GM12878 (cell line): ENCODE measurements at regions not wholly inside any gene's neighbourhood (a gene's known extent, or its start where the extent isn't known, plus 50 kb on each side); places are given as distances from the start of the nearest gene placed in this dataset.

Experiments
- BACH1 ChIP-seq: fragments of 450-650 bp; IDR thresholded peaks from 2 replicates; pipeline ENCODE4 v1.6.1; 2017; ENCODE audit warnings: mild to moderate bottlenecking, borderline replicate concordance
- BRCA1 ChIP-seq: IDR thresholded peaks from 2 replicates; pipeline ENCODE4 v1.6.1; 2011; ENCODE audit warnings: low read depth, low read length, improper control_type of control experiment
- IKZF1 ChIP-seq: fragments of 450-650 bp; conservative IDR thresholded peaks from 2 replicates; pipeline ENCODE4 v1.6.1; 2017; ENCODE audit warnings: antibody characterized with exemption, mild to moderate bottlenecking
- IKZF2 ChIP-seq, 2 experiments: fragments of 450-650 bp; IDR thresholded peaks; 2 replicates each; pipeline ENCODE4 v1.6.1; 2017; ENCODE audit warnings: mild to moderate bottlenecking in 2 of 2, moderate library complexity in 2 of 2
- MEF2A ChIP-seq: IDR thresholded peaks from 2 replicates; pipeline ENCODE4 v1.6.1; 2011; ENCODE audit warnings: low read depth, mild to moderate bottlenecking, low read length, moderate library complexity; ENCODE audit not compliant: insufficient read depth
- NR2C2 ChIP-seq: IDR thresholded peaks from 2 replicates; pipeline ENCODE4 v1.6.1; 2011; ENCODE audit warnings: borderline replicate concordance, low read depth; ENCODE audit not compliant: control insufficient read depth, insufficient read length
- POU2F2 ChIP-seq: IDR thresholded peaks from 3 replicates; pipeline ENCODE4 v1.6.1; 2011; ENCODE audit warnings: low read depth, mild to moderate bottlenecking, low read length, borderline replicate concordance
- RCOR1 ChIP-seq: conservative IDR thresholded peaks from 2 replicates; pipeline ENCODE4 v1.6.1; 2012; ENCODE audit warnings: low read depth, low read length, improper control_type of control experiment
- SMAD5 ChIP-seq: IDR thresholded peaks from 2 replicates; pipeline ENCODE4 v1.6.1; 2016; ENCODE audit warnings: antibody characterized with exemption, low read depth
- SP1 ChIP-seq: IDR thresholded peaks from one replicate; pipeline ENCODE4 v1.6.1; 2011; ENCODE audit warnings: low read depth, low read length
- SRF ChIP-seq, 2 experiments: IDR thresholded peaks; 2 replicates each; pipeline ENCODE4 v1.6.1; 2011; ENCODE audit warnings: low read depth in 2 of 2, low read length in 2 of 2, mild to moderate bottlenecking in 1 of 2, moderate library complexity in 1 of 2
- YY1 ChIP-seq: IDR thresholded peaks from 2 replicates; pipeline ENCODE4 v1.6.1; 2011; ENCODE audit warnings: low read depth, mild to moderate bottlenecking, low read length
- ZNF217 ChIP-seq: fragments of 450-650 bp; IDR thresholded peaks from 2 replicates; pipeline ENCODE4 v1.6.1; 2017; ENCODE audit warnings: antibody characterized with exemption, mild to moderate bottlenecking
- ZNF384 ChIP-seq: IDR thresholded peaks from 2 replicates; pipeline ENCODE4 v1.6.1; 2012; ENCODE audit warnings: low read depth, mild to moderate bottlenecking, low read length, improper control_type of control experiment, borderline replicate concordance
- TF ChIP-seq, protein P1 (sequence below): fragments of 450-650 bp; IDR thresholded peaks from 2 replicates; pipeline ENCODE4 v1.6.1; 2017; ENCODE audit warnings: mild to moderate bottlenecking, moderate library complexity
- TF ChIP-seq, protein P2 (sequence below): fragments of 450-650 bp; formaldehyde crosslinking; IDR thresholded peaks from 2 replicates; pipeline ENCODE4 v1.4.0; 2020; ENCODE audit warnings: mild to moderate bottlenecking, moderate library complexity
- TF ChIP-seq, protein P3 (sequence below): IDR thresholded peaks from 2 replicates; pipeline ENCODE4 v1.6.1; 2012; ENCODE audit warnings: mild to moderate bottlenecking, low read depth, low read length

DNA sequence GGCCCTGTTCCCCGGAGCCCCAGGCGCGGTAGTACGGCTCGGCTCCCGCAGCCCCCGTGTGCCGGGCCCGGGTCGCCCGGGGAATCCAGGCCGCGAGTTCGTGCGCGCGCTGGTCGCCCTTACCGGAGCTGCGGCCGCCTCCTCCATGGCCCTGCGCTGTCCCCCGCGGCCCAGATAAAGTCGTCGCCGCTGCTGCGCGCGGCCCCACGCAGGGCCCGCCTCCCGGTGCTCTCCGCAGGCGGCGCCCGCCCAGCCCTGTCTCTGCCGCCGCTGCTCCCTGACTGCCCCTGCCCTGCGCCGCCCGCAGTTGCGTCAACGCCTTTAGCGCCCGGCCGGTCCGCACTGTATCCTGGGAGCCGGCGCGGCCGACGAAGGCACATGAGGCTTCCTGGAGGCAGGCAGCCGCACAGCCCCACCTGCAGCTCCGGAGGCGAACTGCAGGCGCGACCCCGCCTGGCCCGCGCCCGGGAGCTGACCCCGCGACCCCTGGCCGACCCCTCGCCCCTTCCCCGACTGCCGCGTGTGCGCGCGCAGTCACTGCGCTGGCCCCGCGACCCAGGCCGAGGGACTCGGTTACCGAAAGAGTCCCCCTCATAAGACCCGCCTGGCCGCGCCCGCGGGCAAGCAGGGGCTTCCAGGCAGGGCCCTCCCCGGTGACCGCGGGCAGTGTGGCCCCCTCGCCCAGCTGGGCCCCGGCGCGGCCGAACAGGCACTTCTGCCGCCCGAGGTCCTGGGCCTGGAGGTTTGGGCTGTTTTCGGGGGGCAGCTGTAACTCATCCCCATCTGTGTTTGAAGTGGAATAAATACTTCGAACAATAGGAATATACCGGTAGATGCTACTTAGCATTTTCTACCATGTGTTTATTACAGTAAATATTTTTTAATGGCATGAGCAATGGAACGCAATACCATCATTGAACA lies 127.1 kb upstream of the ZNF746 start (continued):
- TF ChIP-seq MEF2A (no peak), ZNF217 (no peak), SRF (IDR thresholded peaks at IDR 0.05; ENCODE audit: low read depth in 2 of 2, low read length in 2 of 2) (no peak), BACH1 (peak; percentile 89), NR2C2 (no peak), IKZF1 (peak; percentile 93), SP1 (no peak), SMAD5 (0 out of 2 replicates have a peak, but pooled peaks have one; percentile 30), ZNF384 (no peak), BRCA1 (no peak), RCOR1 (0 out of 2 replicates have a peak, but pooled peaks have one; percentile 40), YY1 (peak; percentile 77), IKZF2 (IDR thresholded peaks at IDR 0.05) (no peak; a peak in 1 of 4 replicates), POU2F2 (peak; percentile 63; the same call in 1 of the 3 replicates)
- TF ChIP-seq, protein P1, sequence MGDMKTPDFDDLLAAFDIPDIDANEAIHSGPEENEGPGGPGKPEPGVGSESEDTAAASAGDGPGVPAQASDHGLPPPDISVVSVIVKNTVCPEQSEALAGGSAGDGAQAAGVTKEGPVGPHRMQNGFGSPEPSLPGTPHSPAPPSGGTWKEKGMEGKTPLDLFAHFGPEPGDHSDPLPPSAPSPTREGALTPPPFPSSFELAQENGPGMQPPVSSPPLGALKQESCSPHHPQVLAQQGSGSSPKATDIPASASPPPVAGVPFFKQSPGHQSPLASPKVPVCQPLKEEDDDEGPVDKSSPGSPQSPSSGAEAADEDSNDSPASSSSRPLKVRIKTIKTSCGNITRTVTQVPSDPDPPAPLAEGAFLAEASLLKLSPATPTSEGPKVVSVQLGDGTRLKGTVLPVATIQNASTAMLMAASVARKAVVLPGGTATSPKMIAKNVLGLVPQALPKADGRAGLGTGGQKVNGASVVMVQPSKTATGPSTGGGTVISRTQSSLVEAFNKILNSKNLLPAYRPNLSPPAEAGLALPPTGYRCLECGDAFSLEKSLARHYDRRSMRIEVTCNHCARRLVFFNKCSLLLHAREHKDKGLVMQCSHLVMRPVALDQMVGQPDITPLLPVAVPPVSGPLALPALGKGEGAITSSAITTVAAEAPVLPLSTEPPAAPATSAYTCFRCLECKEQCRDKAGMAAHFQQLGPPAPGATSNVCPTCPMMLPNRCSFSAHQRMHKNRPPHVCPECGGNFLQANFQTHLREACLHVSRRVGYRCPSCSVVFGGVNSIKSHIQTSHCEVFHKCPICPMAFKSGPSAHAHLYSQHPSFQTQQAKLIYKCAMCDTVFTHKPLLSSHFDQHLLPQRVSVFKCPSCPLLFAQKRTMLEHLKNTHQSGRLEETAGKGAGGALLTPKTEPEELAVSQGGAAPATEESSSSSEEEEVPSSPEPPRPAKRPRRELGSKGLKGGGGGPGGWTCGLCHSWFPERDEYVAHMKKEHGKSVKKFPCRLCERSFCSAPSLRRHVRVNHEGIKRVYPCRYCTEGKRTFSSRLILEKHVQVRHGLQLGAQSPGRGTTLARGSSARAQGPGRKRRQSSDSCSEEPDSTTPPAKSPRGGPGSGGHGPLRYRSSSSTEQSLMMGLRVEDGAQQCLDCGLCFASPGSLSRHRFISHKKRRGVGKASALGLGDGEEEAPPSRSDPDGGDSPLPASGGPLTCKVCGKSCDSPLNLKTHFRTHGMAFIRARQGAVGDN, result peak; percentile 69
- TF ChIP-seq, protein P2, sequence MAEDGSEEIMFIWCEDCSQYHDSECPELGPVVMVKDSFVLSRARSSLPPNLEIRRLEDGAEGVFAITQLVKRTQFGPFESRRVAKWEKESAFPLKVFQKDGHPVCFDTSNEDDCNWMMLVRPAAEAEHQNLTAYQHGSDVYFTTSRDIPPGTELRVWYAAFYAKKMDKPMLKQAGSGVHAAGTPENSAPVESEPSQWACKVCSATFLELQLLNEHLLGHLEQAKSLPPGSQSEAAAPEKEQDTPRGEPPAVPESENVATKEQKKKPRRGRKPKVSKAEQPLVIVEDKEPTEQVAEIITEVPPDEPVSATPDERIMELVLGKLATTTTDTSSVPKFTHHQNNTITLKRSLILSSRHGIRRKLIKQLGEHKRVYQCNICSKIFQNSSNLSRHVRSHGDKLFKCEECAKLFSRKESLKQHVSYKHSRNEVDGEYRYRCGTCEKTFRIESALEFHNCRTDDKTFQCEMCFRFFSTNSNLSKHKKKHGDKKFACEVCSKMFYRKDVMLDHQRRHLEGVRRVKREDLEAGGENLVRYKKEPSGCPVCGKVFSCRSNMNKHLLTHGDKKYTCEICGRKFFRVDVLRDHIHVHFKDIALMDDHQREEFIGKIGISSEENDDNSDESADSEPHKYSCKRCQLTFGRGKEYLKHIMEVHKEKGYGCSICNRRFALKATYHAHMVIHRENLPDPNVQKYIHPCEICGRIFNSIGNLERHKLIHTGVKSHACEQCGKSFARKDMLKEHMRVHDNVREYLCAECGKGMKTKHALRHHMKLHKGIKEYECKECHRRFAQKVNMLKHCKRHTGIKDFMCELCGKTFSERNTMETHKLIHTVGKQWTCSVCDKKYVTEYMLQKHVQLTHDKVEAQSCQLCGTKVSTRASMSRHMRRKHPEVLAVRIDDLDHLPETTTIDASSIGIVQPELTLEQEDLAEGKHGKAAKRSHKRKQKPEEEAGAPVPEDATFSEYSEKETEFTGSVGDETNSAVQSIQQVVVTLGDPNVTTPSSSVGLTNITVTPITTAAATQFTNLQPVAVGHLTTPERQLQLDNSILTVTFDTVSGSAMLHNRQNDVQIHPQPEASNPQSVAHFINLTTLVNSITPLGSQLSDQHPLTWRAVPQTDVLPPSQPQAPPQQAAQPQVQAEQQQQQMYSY (CRISPR knock-in tag), result no peak
- TF ChIP-seq, protein P3, sequence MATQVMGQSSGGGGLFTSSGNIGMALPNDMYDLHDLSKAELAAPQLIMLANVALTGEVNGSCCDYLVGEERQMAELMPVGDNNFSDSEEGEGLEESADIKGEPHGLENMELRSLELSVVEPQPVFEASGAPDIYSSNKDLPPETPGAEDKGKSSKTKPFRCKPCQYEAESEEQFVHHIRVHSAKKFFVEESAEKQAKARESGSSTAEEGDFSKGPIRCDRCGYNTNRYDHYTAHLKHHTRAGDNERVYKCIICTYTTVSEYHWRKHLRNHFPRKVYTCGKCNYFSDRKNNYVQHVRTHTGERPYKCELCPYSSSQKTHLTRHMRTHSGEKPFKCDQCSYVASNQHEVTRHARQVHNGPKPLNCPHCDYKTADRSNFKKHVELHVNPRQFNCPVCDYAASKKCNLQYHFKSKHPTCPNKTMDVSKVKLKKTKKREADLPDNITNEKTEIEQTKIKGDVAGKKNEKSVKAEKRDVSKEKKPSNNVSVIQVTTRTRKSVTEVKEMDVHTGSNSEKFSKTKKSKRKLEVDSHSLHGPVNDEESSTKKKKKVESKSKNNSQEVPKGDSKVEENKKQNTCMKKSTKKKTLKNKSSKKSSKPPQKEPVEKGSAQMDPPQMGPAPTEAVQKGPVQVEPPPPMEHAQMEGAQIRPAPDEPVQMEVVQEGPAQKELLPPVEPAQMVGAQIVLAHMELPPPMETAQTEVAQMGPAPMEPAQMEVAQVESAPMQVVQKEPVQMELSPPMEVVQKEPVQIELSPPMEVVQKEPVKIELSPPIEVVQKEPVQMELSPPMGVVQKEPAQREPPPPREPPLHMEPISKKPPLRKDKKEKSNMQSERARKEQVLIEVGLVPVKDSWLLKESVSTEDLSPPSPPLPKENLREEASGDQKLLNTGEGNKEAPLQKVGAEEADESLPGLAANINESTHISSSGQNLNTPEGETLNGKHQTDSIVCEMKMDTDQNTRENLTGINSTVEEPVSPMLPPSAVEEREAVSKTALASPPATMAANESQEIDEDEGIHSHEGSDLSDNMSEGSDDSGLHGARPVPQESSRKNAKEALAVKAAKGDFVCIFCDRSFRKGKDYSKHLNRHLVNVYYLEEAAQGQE, result 0 out of 2 replicates have a peak, but pooled peaks have one; percentile 8
